SU-DHL-6 (cell line): ENCODE measurements at regions not wholly inside any gene's neighbourhood (a gene's known extent, or its start where the extent isn't known, plus 50 kb on each side); places are given as distances from the start of the nearest gene placed in this dataset.

ENCODE experiments used
- H2AFZ ChIP-seq: fragments of 200-600 bp; sonication (generic); 2 replicates; pipeline ENCODE4 v1.6.1; 2014; ENCODE audit warnings: low read depth, mild to moderate bottlenecking, moderate library complexity, mixed read lengths, antibody characterized with exemption, low read length; ENCODE audit not compliant: severe bottlenecking
- H3F3A ChIP-seq: fragments of 200-600 bp; shearing (Covaris generic); 2 replicates; pipeline ENCODE4 v1.6.0; 2016; ENCODE audit warnings: antibody characterized with exemption, mild to moderate bottlenecking; ENCODE audit not compliant: insufficient read depth
- H3K27ac ChIP-seq: fragments of 200-600 bp; sonication (generic); 2 replicates; pipeline ENCODE4 v1.5.1; 2016; ENCODE audit warnings: low read depth, mild to moderate bottlenecking, low read length, moderate library complexity, mixed read lengths
- H3K27me3 ChIP-seq: fragments of 200-600 bp; sonication (generic), shearing (Covaris generic); 2 replicates; pipeline ENCODE4 v1.6.0; 2014; ENCODE audit warnings: mild to moderate bottlenecking, low read length
- H3K36me3 ChIP-seq: fragments of 200-600 bp; sonication (generic); 2 replicates; pipeline ENCODE4 v1.6.1; 2014; ENCODE audit warnings: mild to moderate bottlenecking, low read length, mixed read lengths
- H3K4me2 ChIP-seq: fragments of 300-600, 200-600 bp; shearing (Covaris generic), sonication (generic); 2 replicates; pipeline ENCODE4 v1.6.0; 2014; ENCODE audit warnings: low read length, low read depth, mild to moderate bottlenecking; ENCODE audit not compliant: poor library complexity, severe bottlenecking
- H3K4me3 ChIP-seq: fragments of 200-600 bp; sonication (generic); 2 replicates; pipeline ENCODE4 v1.5.1; 2014; ENCODE audit warnings: antibody characterized with exemption, low read length, mild to moderate bottlenecking, mixed read lengths; ENCODE audit not compliant: insufficient read depth, poor library complexity, severe bottlenecking
- H3K79me2 ChIP-seq: fragments of 200-600 bp; sonication (generic); 2 replicates; pipeline ENCODE4 v1.6.1; 2014; ENCODE audit warnings: mild to moderate bottlenecking, low read length, moderate library complexity; ENCODE audit not compliant: insufficient read depth
- H3K9ac ChIP-seq: fragments of 200-600 bp; sonication (generic); 2 replicates; pipeline ENCODE4 v1.7.0; 2014; ENCODE audit warnings: mild to moderate bottlenecking, low read length
- H3K9me2 ChIP-seq: fragments of 200-600 bp; sonication (generic); replicated peaks from 2 replicates; pipeline ENCODE4 v1.6.1; 2014; ENCODE audit warnings: low read length; ENCODE audit not compliant: insufficient read depth
- H3K9me3 ChIP-seq: fragments of 200-600 bp; sonication (generic); 2 replicates; pipeline ENCODE4 v1.6.1; 2014; ENCODE audit warnings: low read length, mixed read lengths; ENCODE audit not compliant: insufficient read depth
- H4K20me1 ChIP-seq: fragments of 200-600 bp; sonication (generic); 2 replicates; pipeline ENCODE4 v1.6.1; 2014; ENCODE audit warnings: low read depth, mild to moderate bottlenecking, antibody characterized with exemption, low read length, moderate library complexity, mixed read lengths
- EZH2phosphoT487 ChIP-seq: fragments of 200-600 bp; sonication (generic), shearing (Covaris generic); conservative IDR thresholded peaks from 2 replicates; pipeline ENCODE4 v1.6.1; 2018; ENCODE audit warnings: mild to moderate bottlenecking, antibody characterized with exemption, low read length, moderate library complexity, mixed read lengths
- TF ChIP-seq, protein P1 (sequence below): fragments of 200-600 bp; sonication (generic); IDR thresholded peaks from one replicate; pipeline ENCODE4 v1.5.1; 2017; ENCODE audit warnings: antibody characterized with exemption, mild to moderate bottlenecking, low read length, moderate library complexity; ENCODE audit not compliant: insufficient read depth, poor library complexity, severe bottlenecking

DNA sequence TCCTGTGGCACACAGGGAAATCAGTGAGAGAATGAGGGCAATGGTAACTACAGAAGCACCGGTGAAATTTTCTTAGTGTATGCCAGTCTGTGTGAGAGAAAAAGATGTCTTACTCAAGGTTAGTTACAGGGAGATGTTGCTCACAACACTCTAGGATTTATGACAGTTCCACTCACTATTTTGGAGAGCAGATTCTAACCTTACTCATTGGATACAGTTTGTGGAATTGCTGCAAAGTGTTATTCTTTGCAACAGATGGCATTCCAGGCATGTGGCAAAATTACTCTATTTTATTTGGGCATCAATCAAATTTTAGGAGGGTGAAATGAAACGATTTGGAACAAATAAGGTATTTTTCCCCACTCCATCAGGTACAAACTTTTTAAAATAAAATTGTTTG, 449.1 kb downstream of the PIK3C3 start:
- Histone ChIP-seq H3K27ac (no peak overlapping the region), H3K9me3 (0 out of 2 replicates have a peak, but pooled peaks cover 8% of the 10 kb centered on the region), H2AFZ (no peak overlapping the region), H3K36me3 (no peaks in the 10 kb centered on the region), H3K4me2 (no peak overlapping the region), H4K20me1 (no peaks in the 10 kb centered on the region), H3F3A (no peaks in the 10 kb centered on the region), H3K9ac (no peak overlapping the region), H3K79me2 (no peaks in the 10 kb centered on the region), H3K9me2 (no peaks in the 10 kb centered on the region), H3K27me3 (no peaks in the 10 kb centered on the region), H3K4me3 (no peak overlapping the region)
- no peak for TF ChIP-seq EZH2phosphoT487
- TF ChIP-seq, protein P1, sequence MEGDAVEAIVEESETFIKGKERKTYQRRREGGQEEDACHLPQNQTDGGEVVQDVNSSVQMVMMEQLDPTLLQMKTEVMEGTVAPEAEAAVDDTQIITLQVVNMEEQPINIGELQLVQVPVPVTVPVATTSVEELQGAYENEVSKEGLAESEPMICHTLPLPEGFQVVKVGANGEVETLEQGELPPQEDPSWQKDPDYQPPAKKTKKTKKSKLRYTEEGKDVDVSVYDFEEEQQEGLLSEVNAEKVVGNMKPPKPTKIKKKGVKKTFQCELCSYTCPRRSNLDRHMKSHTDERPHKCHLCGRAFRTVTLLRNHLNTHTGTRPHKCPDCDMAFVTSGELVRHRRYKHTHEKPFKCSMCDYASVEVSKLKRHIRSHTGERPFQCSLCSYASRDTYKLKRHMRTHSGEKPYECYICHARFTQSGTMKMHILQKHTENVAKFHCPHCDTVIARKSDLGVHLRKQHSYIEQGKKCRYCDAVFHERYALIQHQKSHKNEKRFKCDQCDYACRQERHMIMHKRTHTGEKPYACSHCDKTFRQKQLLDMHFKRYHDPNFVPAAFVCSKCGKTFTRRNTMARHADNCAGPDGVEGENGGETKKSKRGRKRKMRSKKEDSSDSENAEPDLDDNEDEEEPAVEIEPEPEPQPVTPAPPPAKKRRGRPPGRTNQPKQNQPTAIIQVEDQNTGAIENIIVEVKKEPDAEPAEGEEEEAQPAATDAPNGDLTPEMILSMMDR, result no peak

DNA sequence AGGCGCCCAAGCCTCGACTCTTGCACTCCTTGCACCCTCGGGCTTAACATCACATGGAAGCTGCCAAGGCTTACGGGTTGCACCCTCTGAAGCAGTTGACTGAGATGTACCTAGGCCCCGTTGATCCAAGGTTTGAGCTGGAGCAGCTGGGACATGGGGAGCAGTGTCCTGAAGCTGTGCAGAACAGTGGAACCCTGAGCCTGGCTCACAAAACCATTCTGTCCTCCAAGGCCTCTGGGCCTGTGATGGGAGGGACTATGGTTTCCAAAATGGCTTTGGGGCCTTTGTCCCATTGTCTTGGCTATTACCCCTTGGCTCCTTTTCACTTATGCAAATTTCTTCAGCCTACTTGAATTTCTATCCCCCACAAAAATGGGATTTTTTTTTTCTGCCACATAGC, 454.0 kb downstream of the PIK3C3 start:
- TF ChIP-seq, protein P1, result no peak
- TF ChIP-seq EZH2phosphoT487, result no peak
- Histone ChIP-seq H3K4me2 (no peak overlapping the region), H3K79me2 (no peaks in the 10 kb centered on the region), H3K9ac (no peak overlapping the region), H3K9me2 (no peaks in the 10 kb centered on the region), H3K27ac (no peak overlapping the region), H3K27me3 (no peaks in the 10 kb centered on the region), H4K20me1 (no peaks in the 10 kb centered on the region), H3K36me3 (no peaks in the 10 kb centered on the region), H3F3A (no peaks in the 10 kb centered on the region), H3K9me3 (0 out of 2 replicates have a peak, but pooled peaks cover 8% of the 10 kb centered on the region), H2AFZ (no peak overlapping the region), H3K4me3 (no peak overlapping the region)

DNA sequence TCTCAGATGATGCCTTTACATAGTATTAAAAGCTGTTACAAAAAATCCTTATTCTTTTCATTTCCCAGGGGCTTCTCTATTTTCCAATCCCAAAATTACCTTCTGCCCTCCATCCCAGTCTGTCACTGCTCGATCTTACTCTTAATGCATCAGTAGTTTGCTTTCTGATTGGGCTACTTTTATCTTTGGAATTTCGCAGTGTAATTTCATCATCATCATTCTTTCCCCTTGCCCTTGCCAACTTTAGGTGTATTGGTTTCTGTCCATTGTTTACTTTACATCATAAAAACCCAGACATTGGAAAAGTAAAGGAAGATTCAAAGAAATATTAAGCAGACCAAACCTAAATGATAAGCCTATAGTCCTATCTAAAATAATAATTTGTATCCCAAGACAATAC, 457.2 kb downstream of the PIK3C3 start:
- no peak overlapping the region for H3K4me3 ChIP-seq
- no peaks in the 10 kb centered on the region for H3K79me2 ChIP-seq
- 0 out of 2 replicates have a peak, but pooled peaks cover 8% of the 10 kb centered on the region for H3K9me3 ChIP-seq
- H3K27ac ChIP-seq, result no peak overlapping the region
- no peaks in the 10 kb centered on the region for H4K20me1 ChIP-seq
- no peaks in the 10 kb centered on the region for H3K36me3 ChIP-seq
- TF ChIP-seq, protein P1, result no peak
- TF ChIP-seq EZH2phosphoT487, result no peak
- H3K9ac ChIP-seq, result no peak overlapping the region
- H3F3A ChIP-seq, result no peaks in the 10 kb centered on the region
- no peaks in the 10 kb centered on the region for H3K27me3 ChIP-seq
- no peaks in the 10 kb centered on the region for H3K9me2 ChIP-seq
- no peak overlapping the region for H2AFZ ChIP-seq
- no peak overlapping the region for H3K4me2 ChIP-seq

DNA sequence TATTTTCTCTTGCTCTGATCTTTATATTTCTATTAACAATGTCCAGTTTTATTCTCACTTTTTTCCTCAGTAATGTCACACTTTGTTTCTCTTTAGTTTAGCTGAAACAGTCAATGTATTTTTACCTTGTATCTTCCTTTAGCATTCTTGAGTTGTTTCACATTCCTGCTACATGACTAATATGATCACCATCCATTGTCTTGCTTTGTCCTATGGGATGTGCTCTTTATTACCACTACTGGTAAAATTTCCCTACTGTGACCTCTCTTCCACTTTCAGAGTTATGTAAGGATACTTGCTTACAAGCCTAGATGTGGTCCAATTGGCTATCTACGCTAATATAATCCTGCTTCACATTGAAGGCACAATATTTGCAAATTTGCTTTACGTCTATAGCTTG, 457.9 kb downstream of the PIK3C3 start:
- H3K27ac ChIP-seq, result no peak overlapping the region
- no peaks in the 10 kb centered on the region for H4K20me1 ChIP-seq
- no peak overlapping the region for H3K9ac ChIP-seq
- H3K36me3 ChIP-seq, result no peaks in the 10 kb centered on the region
- no peaks in the 10 kb centered on the region for H3K79me2 ChIP-seq
- H3K4me3 ChIP-seq, result no peak overlapping the region
- TF ChIP-seq EZH2phosphoT487, result no peak
- TF ChIP-seq, protein P1, result no peak
- H3F3A ChIP-seq, result no peaks in the 10 kb centered on the region
- H2AFZ ChIP-seq, result no peak overlapping the region
- no peaks in the 10 kb centered on the region for H3K9me2 ChIP-seq
- no peak overlapping the region for H3K4me2 ChIP-seq
- 0 out of 2 replicates have a peak, but pooled peaks cover 8% of the 10 kb centered on the region for H3K9me3 ChIP-seq
- H3K27me3 ChIP-seq, result no peaks in the 10 kb centered on the region
